ENCODE measurements at regions not wholly inside any gene's neighbourhood (a gene's known extent, or its start where the extent isn't known, plus 50 kb on each side); places are given as distances from the start of the nearest gene placed in this dataset.
"Not testable (repeated sequence)": the region's sequence is repeated elsewhere in the genome, so short reads cannot be mapped to it uniquely, and the experiment has no call there.

- no peak for DNase-seq (ENCODE audit: low read depth, low spot score)
- no peak for ATAC-seq
- CTCF ChIA-PET: no interaction called here
- no peaks in the 10 kb centered on the region for H3K27me3 ChIP-seq (ENCODE audit: control insufficient read depth, insufficient read depth, low read length)
- POLR2A ChIA-PET: no interaction called here
- H3K36me3 ChIP-seq (ENCODE audit: control insufficient read depth, insufficient read depth, low read length): no peaks in the 10 kb centered on the region
- TF ChIP-seq TCF7L2 (IDR thresholded peaks at IDR 0.05; ENCODE audit: low read depth, low read length) (no peak), CTCF (IDR thresholded peaks at IDR 0.05) (no peak), SIN3A (IDR thresholded peaks at IDR 0.05; ENCODE audit: borderline replicate concordance, insufficient read depth, low read depth, low read length) (no peak), POLR2AphosphoS5 (IDR thresholded peaks at IDR 0.05; ENCODE audit: low read depth, low read length) (no peak)
- TF ChIP-seq, protein P1, sequence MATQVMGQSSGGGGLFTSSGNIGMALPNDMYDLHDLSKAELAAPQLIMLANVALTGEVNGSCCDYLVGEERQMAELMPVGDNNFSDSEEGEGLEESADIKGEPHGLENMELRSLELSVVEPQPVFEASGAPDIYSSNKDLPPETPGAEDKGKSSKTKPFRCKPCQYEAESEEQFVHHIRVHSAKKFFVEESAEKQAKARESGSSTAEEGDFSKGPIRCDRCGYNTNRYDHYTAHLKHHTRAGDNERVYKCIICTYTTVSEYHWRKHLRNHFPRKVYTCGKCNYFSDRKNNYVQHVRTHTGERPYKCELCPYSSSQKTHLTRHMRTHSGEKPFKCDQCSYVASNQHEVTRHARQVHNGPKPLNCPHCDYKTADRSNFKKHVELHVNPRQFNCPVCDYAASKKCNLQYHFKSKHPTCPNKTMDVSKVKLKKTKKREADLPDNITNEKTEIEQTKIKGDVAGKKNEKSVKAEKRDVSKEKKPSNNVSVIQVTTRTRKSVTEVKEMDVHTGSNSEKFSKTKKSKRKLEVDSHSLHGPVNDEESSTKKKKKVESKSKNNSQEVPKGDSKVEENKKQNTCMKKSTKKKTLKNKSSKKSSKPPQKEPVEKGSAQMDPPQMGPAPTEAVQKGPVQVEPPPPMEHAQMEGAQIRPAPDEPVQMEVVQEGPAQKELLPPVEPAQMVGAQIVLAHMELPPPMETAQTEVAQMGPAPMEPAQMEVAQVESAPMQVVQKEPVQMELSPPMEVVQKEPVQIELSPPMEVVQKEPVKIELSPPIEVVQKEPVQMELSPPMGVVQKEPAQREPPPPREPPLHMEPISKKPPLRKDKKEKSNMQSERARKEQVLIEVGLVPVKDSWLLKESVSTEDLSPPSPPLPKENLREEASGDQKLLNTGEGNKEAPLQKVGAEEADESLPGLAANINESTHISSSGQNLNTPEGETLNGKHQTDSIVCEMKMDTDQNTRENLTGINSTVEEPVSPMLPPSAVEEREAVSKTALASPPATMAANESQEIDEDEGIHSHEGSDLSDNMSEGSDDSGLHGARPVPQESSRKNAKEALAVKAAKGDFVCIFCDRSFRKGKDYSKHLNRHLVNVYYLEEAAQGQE (IDR thresholded peaks at IDR 0.05; ENCODE audit: insufficient read depth in 1 of 2, low read depth in 2 of 2, low read length in 1 of 2): no peak
- H3K4me3 ChIP-seq (ENCODE audit: low read depth in 2 of 2, low read length in 2 of 2): no peak overlapping the region
- peaks cover 3% of the 10 kb centered on the region; the same call in 1 of the 2 replicates for H3K4me1 ChIP-seq (ENCODE audit: control insufficient read depth, insufficient read depth, low read length)
- no TSS peak for BruUV-seq (replicated peaks)
- H3K27ac ChIP-seq (ENCODE audit: low read length): no peak overlapping the region
- intact Hi-C loops (cut with micrococcal nuclease; ENCODE audit: unreplicated experiment): no loop called here
- H3K9me3 ChIP-seq (ENCODE audit: control insufficient read depth, insufficient read depth, low read depth, low read length): peaks cover 7% of the 10 kb centered on the region; the same call in 1 of the 2 replicates
- in situ Hi-C loops (cut with HindIII; ENCODE audit: low pct_unique_long_range_greater_than_20kb, low sequenced_read_pairs): no loop called here
Measured at GRCh38 chr2:54049365-54049764, 66.0 kb upstream of the ACYP2 start.

DNA sequence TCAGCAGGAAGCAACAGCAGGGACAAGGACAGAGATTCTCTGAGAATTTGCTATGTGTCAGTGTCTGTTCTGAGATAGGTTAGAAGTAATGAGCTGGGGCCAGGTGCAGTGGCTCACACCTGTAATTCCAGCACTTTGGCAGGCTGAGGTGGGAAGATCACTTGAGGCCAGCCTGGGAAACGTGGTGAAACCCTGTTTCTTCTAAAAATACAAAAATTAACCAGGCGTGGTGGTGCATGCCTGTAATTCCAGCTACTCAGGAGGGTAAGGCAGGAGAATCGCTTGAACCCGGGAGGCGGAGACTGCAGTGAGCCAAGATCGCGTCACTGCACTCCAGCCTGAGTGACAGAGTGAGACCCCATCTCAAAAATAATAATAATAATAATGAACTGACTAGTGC is 66.5 kb upstream of the ACYP2 start:
- POLR2A ChIA-PET; in situ Hi-C loops (cut with HindIII; ENCODE audit: low pct_unique_long_range_greater_than_20kb, low sequenced_read_pairs); H3K36me3 ChIP-seq (ENCODE audit: control insufficient read depth, insufficient read depth, low read length): not testable (repeated sequence)

GRCh38 chr2:54048117-54048785 is 67.2 kb upstream of the ACYP2 start:
- intact Hi-C loops (cut with micrococcal nuclease; ENCODE audit: unreplicated experiment): no loop called here
- POLR2A ChIA-PET: no interaction called here
- ATAC-seq: no peak

More for the DNA sequence above, 66.5 kb upstream of the ACYP2 start:
- CTCF ChIA-PET: interaction anchor here (0.5 kb wide), 1 partner anchor 71 kb away, joined by 3 read pairs; no protein-coding TSS in a partner anchor
- ATAC-seq; DNase-seq (ENCODE audit: low read depth, low spot score); H3K4me1 ChIP-seq (ENCODE audit: control insufficient read depth, insufficient read depth, low read length); BruUV-seq (replicated peaks); H3K4me3 ChIP-seq (ENCODE audit: low read depth in 2 of 2, low read length in 2 of 2); intact Hi-C loops (cut with micrococcal nuclease; ENCODE audit: unreplicated experiment); H3K27ac ChIP-seq (ENCODE audit: low read length); H3K27me3 ChIP-seq (ENCODE audit: control insufficient read depth, insufficient read depth, low read length); H3K9me3 ChIP-seq (ENCODE audit: control insufficient read depth, insufficient read depth, low read depth, low read length): not testable (repeated sequence)

More at GRCh38 chr2:54048117-54048785, 67.2 kb upstream of the ACYP2 start:
- Histone ChIP-seq H3K4me1 (ENCODE audit: control insufficient read depth, insufficient read depth, low read length) (peaks cover 10% of the 10 kb centered on the region), H3K36me3 (ENCODE audit: control insufficient read depth, insufficient read depth, low read length) (no peaks in the 10 kb centered on the region), H3K27me3 (ENCODE audit: control insufficient read depth, insufficient read depth, low read length) (no peaks in the 10 kb centered on the region), H3K27ac (ENCODE audit: low read length) (no peak overlapping the region), H3K9me3 (ENCODE audit: control insufficient read depth, insufficient read depth, low read depth, low read length) (peaks cover 7% of the 10 kb centered on the region; the same call in 1 of the 2 replicates), H3K4me3 (ENCODE audit: low read depth in 2 of 2, low read length in 2 of 2) (no peak overlapping the region)
- CTCF ChIA-PET: interaction anchor here (0.5 kb wide), 1 partner anchor 72 kb away, joined by 3 read pairs; no protein-coding TSS in a partner anchor
- TF ChIP-seq, protein P1 (IDR thresholded peaks at IDR 0.05; ENCODE audit: insufficient read depth in 1 of 2, low read depth in 2 of 2, low read length in 1 of 2): no peak
- TF ChIP-seq CTCF (IDR thresholded peaks at IDR 0.05) (peak; percentile 30; the same call in 1 of the 2 replicates), TCF7L2 (IDR thresholded peaks at IDR 0.05; ENCODE audit: low read depth, low read length) (no peak)
- DNase-seq (ENCODE audit: low read depth, low spot score): no peak
- in situ Hi-C loops (cut with HindIII; ENCODE audit: low pct_unique_long_range_greater_than_20kb, low sequenced_read_pairs): no loop called here
- no TSS peak for BruUV-seq (replicated peaks)

Data from Panc1 (cell line).